Fibroblast of lung (primary cell): ENCODE measurements at regions not wholly inside any gene's neighbourhood (a gene's known extent, or its start where the extent isn't known, plus 50 kb on each side); places are given as distances from the start of the nearest gene placed in this dataset.
"Not testable (repeated sequence)": the region's sequence is repeated elsewhere in the genome, so short reads cannot be mapped to it uniquely, and the experiment has no call there.

Source experiments
- CTCF ChIP-seq, 2 donors: IDR thresholded peaks in 1 of 2; conservative IDR thresholded peaks in 1 of 2; 1 replicate in 1 of 2; 2 replicates in 1 of 2; pipeline ENCODE4 v1.5.1; 2011 to 2012; ENCODE audit warnings: low read length in 2 of 2, control low read depth in 1 of 2, inconsistent platforms in 1 of 2, low read depth in 1 of 2, mild to moderate bottlenecking in 1 of 2
- EZH2 ChIP-seq: IDR thresholded peaks from 2 replicates; pipeline ENCODE4 v1.5.1; 2012; ENCODE audit warnings: low read length, control low read depth, mild to moderate bottlenecking; ENCODE audit errors: missing control alignments

GRCh38 chrX:45503787-45504362 is 303.2 kb upstream of the DIPK2B start:
- TF ChIP-seq EZH2; CTCF (conservative IDR thresholded peaks at IDR 0.05 in 1 of 2, IDR thresholded peaks at IDR 0.05 in 1 of 2; ENCODE audit: low read depth in 1 of 2, low read length in 2 of 2): not testable (repeated sequence)
